GM15510 (cell line): ENCODE measurements at regions not wholly inside any gene's neighbourhood (a gene's known extent, or its start where the extent isn't known, plus 50 kb on each side); places are given as distances from the start of the nearest gene placed in this dataset.

Source experiments
- POLR2A ChIP-seq: IDR thresholded peaks from 3 replicates; pipeline ENCODE4 v1.6.1; 2011; ENCODE audit warnings: borderline replicate concordance; ENCODE audit not compliant: insufficient read length; ENCODE audit errors: extremely low read depth

GRCh38 chr2:195212586-195212985 is 444.4 kb upstream of the SLC39A10 start:
- TF ChIP-seq POLR2A, result no peak

DNA sequence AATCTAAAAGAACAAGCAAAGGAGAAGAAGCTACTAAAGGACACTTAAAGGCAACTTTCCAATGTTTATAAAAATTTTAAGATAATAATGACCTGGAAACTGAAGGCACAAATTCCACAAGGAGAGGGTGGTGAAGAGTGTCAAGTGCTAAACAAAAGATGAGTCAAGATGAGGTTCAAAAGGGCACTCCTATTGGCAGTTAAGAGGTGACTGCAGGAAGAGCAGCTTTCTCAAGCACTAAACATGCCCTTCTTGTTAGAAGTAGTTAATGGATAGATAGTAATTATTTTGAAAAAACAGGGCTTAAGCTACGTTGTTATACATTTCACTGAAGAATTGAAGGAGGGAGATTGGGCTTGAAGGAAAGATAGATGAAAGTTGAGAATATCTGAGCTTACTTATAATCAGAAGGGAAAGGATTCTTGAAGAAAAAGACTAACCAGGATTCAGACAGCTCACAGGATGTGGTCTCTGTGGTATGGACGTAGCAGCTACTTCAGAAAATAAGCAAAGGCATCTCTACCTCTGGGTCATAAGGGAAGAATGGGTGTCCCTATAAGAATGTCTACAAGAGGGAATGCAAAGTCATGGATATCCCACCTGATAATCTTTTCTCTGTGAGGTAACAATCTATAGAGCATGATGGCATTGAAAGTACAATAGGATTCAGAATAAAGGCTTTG is 454.7 kb upstream of the SLC39A10 start:
- no peak for TF ChIP-seq POLR2A

DNA sequence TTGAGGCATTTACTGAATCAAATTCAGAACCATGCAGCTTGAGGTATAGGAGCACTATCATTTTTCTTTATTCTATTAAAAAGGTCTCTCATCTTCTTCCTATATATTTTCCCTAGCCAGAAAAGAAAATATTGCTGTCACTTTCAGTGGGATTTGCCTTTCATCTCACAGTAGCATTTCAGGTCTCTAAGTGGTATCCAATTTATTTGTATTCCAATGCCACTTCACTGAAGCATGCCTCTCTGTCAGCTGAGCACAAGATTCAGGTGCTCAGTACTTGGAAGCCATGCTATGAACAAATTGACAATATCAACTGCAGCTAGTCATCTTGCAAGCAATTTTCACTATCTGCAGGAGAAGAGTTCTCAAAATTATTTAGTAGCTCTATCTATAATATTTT is 457.2 kb upstream of the SLC39A10 start:
- no peak for TF ChIP-seq POLR2A

DNA sequence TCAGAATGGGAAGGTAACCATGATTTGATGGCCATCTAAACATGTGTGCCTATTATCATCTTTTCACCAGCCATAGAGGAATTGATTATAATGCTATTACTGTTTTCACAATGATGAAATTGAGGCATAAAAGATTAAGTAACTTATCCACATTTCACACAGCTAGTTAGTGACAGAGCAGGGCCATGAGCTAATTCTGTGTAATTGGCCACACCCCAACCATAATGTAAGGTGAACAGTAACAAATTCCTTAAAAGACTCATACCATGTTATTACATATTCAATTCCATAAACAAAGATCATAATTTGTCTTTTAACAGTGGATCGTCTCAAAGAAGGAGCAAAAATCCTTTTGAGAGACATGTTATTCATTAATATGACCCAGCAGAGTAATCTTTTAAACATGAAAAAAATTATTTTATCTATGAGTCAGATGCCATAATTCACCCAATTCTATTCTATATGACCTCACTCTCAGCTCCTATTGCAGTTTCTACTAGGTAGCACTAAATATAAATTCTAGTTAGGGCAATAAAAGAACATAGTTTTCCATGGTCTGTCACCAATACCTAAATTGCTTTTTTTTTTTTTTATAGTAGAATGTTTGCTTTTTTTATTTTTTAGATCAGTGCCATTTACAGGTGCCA is 475.8 kb upstream of the SLC39A10 start:
- no peak for TF ChIP-seq POLR2A

DNA sequence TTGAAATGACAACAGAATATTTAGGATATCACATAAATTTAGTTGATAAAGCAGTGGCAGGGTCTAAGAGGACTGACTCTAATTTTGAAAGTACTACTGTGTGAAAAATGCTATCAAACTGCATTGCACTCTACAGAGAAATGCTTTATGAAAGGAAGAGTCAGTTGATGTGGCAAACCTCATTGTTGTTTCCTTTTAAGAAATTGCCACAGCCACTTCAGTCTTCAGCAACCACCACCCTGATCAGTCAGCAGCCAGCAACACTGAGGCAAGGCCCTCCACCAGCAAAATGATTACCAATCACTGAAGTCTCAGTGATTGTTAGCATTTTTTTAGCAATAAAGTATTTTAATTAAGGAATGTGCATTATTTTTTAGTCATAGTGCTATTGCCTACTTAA is 488.7 kb upstream of the SLC39A10 start:
- no peak for TF ChIP-seq POLR2A

DNA sequence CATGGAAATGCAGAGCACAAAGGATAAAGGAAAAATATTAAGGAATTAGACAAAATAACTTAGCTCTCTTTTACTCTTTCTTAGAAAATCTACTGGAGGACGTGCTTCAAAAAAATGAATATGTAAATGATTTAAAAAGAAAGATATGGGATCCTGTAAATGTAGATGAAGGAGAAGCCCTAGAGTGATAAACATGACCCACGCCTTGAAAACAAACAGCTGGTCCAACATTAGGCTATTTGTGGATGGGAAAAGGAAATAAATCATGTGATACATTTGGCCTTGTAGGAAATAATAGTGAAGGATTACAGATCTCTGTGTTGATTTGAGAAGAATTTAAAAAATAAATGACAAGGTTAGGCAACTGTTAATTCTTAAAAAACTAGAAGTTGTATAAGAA is 492.1 kb upstream of the SLC39A10 start:
- TF ChIP-seq POLR2A, result no peak

- no peak for TF ChIP-seq POLR2A
Measured at GRCh38 chr2:195162918-195163317, 494.1 kb upstream of the SLC39A10 start.

GRCh38 chr2:195162194-195162593 is 494.8 kb upstream of the SLC39A10 start:
- TF ChIP-seq POLR2A, result no peak

- no peak for TF ChIP-seq POLR2A
Measured at GRCh38 chr2:195160963-195161362, 496.1 kb upstream of the SLC39A10 start.

DNA sequence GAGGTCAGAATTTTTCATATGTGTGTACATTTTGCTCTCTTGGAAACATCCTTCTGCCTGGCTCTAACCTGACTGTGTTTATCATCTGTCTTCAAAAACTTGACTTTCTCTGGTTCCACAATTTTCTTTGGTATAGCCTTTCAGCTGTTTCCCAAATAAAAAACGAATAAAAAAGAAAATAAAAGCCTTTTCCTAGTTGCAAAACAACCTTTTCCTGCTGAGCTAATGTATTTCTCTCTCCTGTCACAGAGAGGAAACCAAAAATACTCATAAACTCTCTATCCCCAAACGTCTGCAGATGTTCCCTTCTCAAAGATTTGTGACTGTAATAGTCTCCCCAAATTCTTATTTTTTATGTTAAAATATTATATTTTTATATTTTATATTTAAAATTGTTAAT is 505.3 kb upstream of the SLC39A10 start:
- TF ChIP-seq POLR2A, result no peak

GRCh38 chr2:195150819-195151218 is 506.2 kb upstream of the SLC39A10 start:
- no peak for TF ChIP-seq POLR2A

DNA sequence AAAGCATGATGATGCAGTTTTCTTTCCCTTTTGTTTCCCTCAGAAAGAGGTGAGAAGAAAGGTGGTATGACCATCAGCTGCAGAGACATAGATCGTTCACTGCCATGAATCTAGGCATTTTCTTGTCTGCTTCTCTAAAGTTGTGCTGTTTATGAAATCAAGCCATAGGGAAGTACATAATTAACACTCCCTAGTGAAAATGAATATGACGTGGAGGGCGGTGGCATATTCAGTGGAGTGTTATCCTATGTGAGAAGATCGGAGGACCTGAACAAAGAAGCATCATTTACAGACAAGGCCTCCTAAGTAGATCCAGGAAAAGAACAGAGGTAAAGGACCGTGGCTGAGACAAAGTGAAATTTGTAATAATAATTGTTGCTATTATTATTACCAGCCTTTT is 509.0 kb upstream of the SLC39A10 start:
- TF ChIP-seq POLR2A, result no peak

DNA sequence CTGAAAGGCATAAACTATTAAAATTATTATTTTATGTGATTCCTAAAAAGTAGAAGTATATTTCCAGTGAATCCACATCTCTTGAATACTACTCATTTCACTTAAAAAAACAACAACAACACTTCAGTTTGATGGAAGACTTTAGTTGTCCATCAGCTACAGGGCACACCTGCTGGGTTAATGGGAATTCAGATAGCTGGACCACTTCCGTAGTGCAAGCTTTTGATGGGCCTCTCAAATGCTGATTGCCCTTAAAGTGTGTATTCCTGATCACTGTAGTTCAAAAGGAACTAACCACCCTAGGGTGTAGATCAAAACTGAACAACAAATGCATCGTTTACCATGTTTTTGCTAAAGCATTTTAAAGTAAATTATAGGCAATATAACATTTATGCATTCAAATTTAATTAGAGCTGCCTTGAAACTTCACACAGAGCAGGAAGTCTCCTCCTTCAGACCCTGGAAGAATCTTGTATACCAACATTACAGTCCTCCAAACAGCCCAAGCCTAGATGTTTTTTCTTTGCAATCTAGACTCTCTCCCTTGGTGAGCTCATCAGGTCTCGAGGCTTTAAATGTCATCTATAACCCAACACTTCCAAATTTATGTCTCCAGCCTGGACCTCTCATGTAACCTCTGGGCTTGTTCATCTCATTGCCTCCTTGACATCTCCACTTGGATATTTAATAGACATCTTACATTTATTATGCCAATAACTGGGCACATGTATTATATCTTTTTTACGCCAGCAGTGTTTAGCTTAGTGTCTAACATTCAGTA is 510.1 kb upstream of the SLC39A10 start:
- TF ChIP-seq POLR2A, result no peak

DNA sequence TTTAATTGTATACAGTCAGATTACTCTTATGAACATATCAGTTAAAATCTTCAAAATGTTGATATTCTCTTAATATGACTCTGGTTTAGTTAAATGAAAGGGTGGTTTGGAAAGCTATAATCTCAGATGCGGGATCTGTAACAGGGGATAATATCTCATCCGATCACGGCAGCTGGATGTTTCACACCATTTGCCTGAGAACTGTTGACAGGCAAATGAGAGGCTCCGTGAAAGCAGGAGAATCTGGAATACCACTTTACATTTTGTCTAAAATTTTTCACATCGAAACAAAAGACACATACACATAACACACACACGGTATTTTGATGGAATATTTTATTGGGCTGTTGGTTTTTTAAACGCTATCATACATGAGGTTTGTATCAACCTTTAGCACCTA is 518.6 kb upstream of the SLC39A10 start:
- no peak for TF ChIP-seq POLR2A

- no peak for TF ChIP-seq POLR2A
Measured at GRCh38 chr2:195124391-195125079, 532.5 kb upstream of the SLC39A10 start.
